NT2/D1 (cell line): ENCODE measurements at regions not wholly inside any gene's neighbourhood (a gene's known extent, or its start where the extent isn't known, plus 50 kb on each side); places are given as distances from the start of the nearest gene placed in this dataset.

Source experiments
- SUZ12 ChIP-seq: IDR thresholded peaks from 2 replicates; pipeline ENCODE4 v1.6.1; 2011; ENCODE audit not compliant: insufficient read length, insufficient read depth; ENCODE audit errors: extremely low read depth
- YY1 ChIP-seq: IDR thresholded peaks from 2 replicates; pipeline ENCODE4 v1.6.1; 2011; ENCODE audit not compliant: insufficient read length, insufficient read depth
- ZNF274 ChIP-seq: IDR thresholded peaks from 2 replicates; pipeline ENCODE4 v1.6.1; 2011; ENCODE audit warnings: mild to moderate bottlenecking, low read depth, low read length

DNA sequence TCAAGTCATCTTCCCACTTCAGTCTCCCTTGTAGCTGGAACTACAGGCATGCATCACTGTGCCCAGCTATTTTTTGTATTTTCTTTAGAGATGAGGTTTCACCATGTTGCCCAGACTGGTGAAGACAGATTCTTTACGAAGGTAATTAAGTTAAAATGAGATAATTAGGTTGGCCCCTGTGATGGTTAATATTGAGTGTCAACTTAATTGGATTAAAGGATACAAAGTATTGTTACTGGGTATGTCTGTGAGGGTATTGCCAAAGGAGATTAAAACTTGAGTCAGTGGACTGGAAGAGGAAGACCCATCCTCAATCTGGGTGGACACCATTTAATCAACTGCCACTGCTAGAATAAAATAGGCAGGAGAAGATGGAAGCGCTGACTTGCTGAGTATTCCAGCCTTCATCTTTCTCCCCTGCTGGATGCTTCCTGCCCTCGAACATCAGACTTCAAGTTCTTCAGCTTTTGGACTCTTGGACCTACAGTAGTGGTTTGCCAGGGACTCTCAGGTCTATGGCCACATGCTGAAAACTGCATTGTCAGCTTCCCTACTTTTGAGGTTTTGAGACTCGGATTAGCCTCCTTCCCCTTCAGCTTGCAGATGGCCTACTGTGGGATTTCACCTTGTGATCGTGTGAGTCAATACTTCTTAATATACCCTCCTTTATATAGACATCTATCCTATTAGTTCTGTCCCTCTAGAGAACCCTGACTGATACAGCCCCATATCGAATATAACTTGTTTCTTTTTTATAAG, 269.1 kb downstream of the TMX3 start:
- TF ChIP-seq YY1 (no peak), SUZ12 (no peak), ZNF274 (no peak)
